PFSK-1 (cell line): ENCODE measurements at regions not wholly inside any gene's neighbourhood (a gene's known extent, or its start where the extent isn't known, plus 50 kb on each side); places are given as distances from the start of the nearest gene placed in this dataset.

Source experiments
- FOXP2 ChIP-seq: optimal IDR thresholded peaks from 2 replicates; pipeline ENCODE3; 2011; ENCODE audit warnings: borderline replicate concordance, control low read depth, inconsistent platforms; ENCODE audit not compliant: insufficient read depth; ENCODE audit errors: extremely low read length, extremely low read depth
- POLR2AphosphoS5 ChIP-seq: IDR thresholded peaks from 2 replicates; pipeline ENCODE4 v1.6.1; 2012; ENCODE audit warnings: low read depth, mild to moderate bottlenecking, control low read depth, low read length, moderate library complexity
- SIN3A ChIP-seq: IDR thresholded peaks from 2 replicates; pipeline ENCODE4 v1.6.1; 2012; ENCODE audit warnings: mild to moderate bottlenecking, low read length, moderate library complexity, borderline replicate concordance; ENCODE audit not compliant: insufficient read depth
- TAF1 ChIP-seq: IDR thresholded peaks from 2 replicates; pipeline ENCODE4 v1.6.1; 2012; ENCODE audit warnings: low read length, control low read depth, borderline replicate concordance; ENCODE audit not compliant: insufficient read depth
- TF ChIP-seq, protein P1 (sequence below), 2 experiments: IDR thresholded peaks; 2 replicates each; pipeline versions ENCODE4 v1.6.1 to v1.8.0; 2011 to 2012; ENCODE audit warnings: low read depth in 2 of 2, low read length in 2 of 2, control low read depth in 1 of 2, inconsistent platforms in 1 of 2, mild to moderate bottlenecking in 1 of 2, moderate library complexity in 1 of 2; ENCODE audit not compliant: insufficient read depth in 1 of 2

DNA sequence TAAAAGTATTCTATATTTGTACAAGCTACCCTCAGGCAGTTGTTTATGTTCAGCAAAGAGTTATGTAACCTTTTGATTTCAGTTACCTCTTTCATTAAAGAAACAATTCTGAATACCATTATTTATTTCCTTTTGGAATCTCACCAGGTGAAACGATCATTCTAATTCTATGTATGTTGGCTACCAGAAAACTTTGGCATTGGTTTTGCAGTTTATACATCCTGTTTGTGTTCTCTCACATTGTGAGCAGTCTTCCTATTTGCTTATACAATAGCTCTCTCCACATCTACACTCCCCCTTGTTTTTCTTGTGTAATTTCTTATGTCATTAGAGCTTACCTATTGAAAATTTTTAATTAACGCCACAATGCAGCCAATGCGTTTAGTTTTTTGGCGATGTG is 276.0 kb upstream of the MPDZ start:
- TF ChIP-seq SIN3A (no peak), POLR2AphosphoS5 (no peak), FOXP2 (no peak), TAF1 (no peak)
- TF ChIP-seq, protein P1, sequence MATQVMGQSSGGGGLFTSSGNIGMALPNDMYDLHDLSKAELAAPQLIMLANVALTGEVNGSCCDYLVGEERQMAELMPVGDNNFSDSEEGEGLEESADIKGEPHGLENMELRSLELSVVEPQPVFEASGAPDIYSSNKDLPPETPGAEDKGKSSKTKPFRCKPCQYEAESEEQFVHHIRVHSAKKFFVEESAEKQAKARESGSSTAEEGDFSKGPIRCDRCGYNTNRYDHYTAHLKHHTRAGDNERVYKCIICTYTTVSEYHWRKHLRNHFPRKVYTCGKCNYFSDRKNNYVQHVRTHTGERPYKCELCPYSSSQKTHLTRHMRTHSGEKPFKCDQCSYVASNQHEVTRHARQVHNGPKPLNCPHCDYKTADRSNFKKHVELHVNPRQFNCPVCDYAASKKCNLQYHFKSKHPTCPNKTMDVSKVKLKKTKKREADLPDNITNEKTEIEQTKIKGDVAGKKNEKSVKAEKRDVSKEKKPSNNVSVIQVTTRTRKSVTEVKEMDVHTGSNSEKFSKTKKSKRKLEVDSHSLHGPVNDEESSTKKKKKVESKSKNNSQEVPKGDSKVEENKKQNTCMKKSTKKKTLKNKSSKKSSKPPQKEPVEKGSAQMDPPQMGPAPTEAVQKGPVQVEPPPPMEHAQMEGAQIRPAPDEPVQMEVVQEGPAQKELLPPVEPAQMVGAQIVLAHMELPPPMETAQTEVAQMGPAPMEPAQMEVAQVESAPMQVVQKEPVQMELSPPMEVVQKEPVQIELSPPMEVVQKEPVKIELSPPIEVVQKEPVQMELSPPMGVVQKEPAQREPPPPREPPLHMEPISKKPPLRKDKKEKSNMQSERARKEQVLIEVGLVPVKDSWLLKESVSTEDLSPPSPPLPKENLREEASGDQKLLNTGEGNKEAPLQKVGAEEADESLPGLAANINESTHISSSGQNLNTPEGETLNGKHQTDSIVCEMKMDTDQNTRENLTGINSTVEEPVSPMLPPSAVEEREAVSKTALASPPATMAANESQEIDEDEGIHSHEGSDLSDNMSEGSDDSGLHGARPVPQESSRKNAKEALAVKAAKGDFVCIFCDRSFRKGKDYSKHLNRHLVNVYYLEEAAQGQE (IDR thresholded peaks at IDR 0.05; ENCODE audit: insufficient read depth in 1 of 2, low read depth in 2 of 2, low read length in 2 of 2) = no peak

- TF ChIP-seq, protein P1 (IDR thresholded peaks at IDR 0.05; ENCODE audit: insufficient read depth in 1 of 2, low read depth in 2 of 2, low read length in 2 of 2) = no peak
- TF ChIP-seq SIN3A = no peak
- no peak for TF ChIP-seq TAF1
- no peak for TF ChIP-seq FOXP2
- TF ChIP-seq POLR2AphosphoS5 = no peak
Measured at GRCh38 chr9:13554626-13555025, 275.1 kb upstream of the MPDZ start.

GRCh38 chr9:13552606-13553215 is 273.2 kb upstream of the MPDZ start:
- TF ChIP-seq SIN3A (no peak), FOXP2 (no peak), TAF1 (no peak), POLR2AphosphoS5 (no peak)
- TF ChIP-seq, protein P1 (IDR thresholded peaks at IDR 0.05; ENCODE audit: insufficient read depth in 1 of 2, low read depth in 2 of 2, low read length in 2 of 2) = no peak

DNA sequence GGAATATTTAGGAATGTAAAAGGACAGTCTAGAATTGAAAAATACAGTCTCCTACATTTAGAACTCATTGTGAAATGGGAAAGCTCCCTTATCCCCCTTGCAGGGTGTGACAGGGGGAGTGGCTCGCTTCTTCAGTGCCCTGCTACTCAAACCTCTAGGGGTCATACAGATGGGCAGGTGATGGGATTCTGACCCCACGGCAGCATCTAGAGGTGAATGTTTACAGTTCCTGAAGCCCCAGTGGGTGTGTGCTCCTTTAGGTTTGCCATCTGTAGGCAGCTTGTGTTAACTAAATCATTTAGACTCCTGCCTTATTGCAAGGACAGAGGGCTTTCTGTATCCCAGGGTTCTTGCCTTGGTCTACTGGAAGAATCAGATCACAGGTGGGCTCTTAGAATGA is 271.0 kb upstream of the MPDZ start:
- no peak for TF ChIP-seq POLR2AphosphoS5
- no peak for TF ChIP-seq SIN3A
- TF ChIP-seq, protein P1 (IDR thresholded peaks at IDR 0.05; ENCODE audit: insufficient read depth in 1 of 2, low read depth in 2 of 2, low read length in 2 of 2) = no peak
- no peak for TF ChIP-seq TAF1
- TF ChIP-seq FOXP2 = no peak
